GM18868 (cell line): ENCODE measurements at regions not wholly inside any gene's neighbourhood (a gene's known extent, or its start where the extent isn't known, plus 50 kb on each side); places are given as distances from the start of the nearest gene placed in this dataset.
"Not testable (repeated sequence)": the region's sequence is repeated elsewhere in the genome, so short reads cannot be mapped to it uniquely, and the experiment has no call there.

Experiments used
- ATAC-seq: cut with Tn5 transposase; IDR thresholded peaks from one replicate; pipeline ENCODE4 v1.9.1; 2021; ENCODE audit warnings: mild to moderate bottlenecking, moderate library complexity; ENCODE audit not compliant: unreplicated experiment

DNA sequence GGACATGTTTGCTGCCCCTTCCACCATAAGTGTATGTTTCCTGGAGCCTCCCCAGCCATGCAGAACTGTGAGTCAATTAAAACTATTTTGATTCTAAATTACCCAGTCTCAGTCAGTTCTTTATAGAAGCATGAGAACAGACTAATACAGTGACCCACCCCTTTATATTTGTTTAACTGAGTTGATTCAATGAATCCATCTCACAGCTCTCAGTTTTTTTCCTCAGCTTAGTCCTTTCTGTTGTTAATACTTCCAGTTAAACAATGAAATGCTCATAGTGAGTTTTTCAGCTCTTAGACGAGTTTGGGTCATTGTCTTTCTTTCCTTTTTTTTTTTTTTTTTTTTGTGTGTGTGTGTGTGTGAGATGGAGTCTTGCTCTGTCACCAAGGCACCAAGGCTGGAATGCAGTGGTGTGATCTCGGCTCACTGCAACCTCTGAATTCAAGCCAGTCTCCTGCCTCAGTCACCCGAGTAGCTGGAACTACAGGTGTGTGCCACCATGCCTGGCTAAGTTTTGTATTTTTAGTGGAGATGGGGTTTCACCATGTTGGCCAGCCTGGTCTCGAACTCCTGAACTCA is 627.4 kb downstream of the SPATA31A7 start:
- not testable (repeated sequence) for ATAC-seq

DNA sequence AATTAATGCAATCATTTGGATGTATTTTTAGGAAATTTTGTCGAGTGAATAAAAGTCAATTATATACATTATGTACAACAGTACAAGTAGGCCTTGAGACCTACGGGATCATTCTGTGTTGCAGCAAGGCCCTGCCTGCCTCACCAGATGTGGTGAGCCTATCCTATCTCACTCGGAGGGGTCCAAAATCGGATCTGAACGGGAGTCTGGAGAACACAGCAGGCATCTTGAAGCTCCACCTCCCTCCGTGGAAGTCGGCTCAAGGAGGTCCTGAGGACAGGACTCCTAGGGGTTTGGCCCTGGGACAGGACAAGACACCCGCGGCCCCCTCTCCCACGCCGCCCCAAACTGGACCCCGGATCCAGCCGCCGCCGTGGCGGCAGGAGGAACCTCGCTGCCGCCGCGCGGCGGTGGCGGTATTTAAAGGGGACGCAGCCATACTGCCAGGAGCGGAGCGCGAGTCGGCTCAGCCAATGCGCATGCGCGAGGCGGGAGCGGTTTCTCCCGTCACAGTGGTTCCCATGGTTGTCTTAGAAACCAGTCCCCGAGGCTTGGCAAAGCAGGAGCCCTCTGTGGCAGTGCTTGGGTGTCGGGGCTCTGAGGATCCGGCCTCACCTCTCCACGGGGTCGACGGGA is 663.9 kb downstream of the SPATA31A7 start:
- peak; percentile 78 for ATAC-seq

DNA sequence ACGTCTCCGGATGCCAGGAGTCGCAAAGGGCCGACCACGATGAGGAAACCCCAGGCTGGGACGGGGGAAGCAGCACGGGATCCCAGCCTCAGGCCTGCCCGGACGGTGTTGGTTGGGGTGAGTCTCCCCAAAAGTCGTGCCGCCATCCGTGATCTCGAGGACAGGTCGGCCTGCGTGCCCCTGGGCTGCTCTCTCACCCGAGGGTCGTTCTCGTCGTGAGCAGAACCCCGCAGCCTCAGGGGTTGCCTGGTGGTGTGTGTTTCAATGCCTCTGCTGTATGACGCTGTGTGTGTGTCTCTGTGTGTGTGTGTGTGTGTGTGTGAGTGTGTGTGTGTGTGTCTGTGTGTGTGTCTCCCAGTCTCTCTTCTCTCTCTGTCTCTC is 664.4 kb downstream of the SPATA31A7 start:
- ATAC-seq: not testable (repeated sequence)

GRCh38 chr9:61856283-61856682 is 666.4 kb downstream of the SPATA31A7 start:
- ATAC-seq: peak; percentile 69

DNA sequence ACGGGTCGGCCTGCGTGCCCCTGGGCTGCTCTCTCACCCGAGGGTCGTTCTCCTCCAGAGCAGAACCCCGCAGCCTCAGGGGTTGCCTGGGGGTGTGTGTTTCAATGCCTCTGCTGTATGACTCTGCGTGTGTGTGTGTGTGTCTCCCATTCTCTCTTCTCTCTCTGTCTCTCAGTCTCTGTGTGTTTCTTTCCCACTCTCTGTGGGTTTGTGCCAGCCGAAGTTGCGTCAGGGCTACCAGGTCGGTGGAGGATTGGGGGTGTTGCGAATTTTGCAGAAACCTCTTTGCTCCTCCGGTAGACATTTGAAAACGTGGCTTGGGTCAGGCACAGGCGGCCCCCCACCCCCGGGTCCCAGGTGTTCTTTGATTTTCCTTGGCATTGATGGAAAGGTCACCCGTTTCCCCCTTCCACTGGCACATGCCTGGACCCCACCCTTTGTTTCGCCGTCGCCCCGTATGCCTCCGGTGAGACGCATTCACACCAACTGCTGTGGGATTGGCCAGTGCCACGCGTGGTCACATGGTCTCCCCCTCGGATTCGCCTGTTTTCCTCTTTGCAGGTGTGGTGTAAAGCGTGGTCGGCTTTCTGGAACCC is 667.1 kb downstream of the SPATA31A7 start:
- not testable (repeated sequence) for ATAC-seq

DNA sequence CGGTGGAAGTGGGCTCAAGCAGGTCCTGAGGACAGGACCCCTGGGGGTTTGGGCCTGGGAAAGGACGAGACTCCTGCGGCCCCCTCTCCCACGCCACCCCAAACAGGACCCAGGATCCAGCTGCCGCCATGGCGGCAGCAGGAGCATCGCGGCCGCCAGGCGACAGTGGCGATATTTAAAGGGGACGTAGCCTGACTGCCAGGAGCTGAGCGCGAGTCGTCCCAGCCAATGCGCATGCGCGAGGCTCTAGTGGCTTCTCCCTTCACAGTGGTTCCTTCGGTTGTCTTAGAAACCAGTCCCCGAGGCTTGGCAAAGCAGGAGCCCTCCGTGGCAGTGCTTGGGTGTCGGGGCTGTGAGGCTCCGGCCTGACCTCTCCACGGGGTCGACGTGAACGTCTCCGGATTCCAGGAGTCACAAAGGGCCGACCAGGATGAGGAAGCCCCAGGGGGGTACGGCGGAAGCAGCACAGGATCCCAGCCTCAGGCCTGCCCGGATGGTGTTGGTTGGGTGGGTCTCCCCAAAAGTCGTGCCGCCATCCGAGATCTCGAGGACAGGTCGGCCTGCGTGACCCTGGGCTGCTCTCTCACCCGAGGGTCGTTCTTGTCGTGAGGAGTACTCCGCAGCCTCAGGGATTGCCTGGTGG is 668.0 kb downstream of the SPATA31A7 start:
- peak; percentile 91 for ATAC-seq

- peak; percentile 55 for ATAC-seq
These were observed 672.7 kb downstream of the SPATA31A7 start for GRCh38 chr9:61862431-61862971.

DNA sequence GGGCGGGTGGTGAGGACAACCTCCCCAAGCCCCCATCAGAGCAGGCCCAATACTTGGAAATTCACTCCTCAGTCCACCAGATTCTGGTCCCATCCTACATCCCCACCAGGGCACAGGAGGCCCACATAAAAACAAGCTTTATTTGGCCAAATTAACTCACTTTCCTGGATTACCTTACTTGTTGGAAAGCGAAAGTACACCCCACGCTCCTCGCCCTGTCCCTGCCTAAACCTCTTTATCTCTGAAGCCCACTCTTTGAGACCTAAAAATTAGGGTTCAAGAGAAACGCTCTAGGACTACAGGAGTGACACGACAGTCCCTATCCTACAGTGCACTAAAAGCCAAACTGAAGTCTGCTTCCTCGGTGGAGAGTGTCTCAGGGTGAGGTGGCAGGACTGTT is 674.6 kb downstream of the SPATA31A7 start:
- ATAC-seq: not testable (repeated sequence)

DNA sequence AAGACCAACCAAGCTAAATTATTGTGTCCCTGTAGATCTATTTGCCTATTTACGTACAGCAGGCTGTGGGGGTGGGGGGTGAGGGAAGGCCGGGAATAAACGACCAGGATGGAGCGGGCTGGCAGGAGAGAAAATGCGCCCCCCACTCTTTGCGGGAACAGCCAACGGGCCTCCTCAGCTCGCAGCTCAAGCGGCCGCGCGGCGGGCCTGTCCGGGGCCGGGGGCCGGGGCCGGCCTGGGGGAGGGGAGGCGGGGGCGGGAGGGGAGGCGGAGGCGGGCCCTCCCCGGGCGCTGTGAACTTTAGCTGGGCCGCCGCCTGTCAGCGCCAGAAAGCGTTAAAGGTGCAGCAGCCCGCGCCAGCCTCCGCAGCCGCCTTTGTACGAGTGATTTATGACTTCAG is 679.1 kb downstream of the SPATA31A7 start:
- not testable (repeated sequence) for ATAC-seq

- not testable (repeated sequence) for ATAC-seq
These were observed 682.5 kb downstream of the SPATA31A7 start for GRCh38 chr9:61872329-61872728.
